ENCODE measurements at regions not wholly inside any gene's neighbourhood (a gene's known extent, or its start where the extent isn't known, plus 50 kb on each side); places are given as distances from the start of the nearest gene placed in this dataset.

DNA sequence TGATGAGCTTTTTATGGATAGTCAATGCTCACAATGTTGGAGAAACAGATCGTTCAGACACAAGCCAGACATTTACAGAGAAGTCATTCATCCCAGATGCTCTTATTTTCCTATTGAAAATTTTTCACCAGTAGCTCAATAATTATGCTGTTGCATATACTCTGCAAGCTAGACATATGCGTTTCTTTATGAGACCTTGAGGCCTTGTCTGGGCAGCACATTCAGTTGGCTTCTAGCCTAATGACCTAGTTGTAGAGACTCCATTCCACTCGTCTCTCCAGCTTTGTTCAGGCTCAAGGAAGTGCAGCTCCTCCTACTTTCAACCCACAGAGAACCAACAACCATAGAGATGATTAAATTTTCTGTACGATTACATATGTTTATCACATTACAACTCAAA lies 237.7 kb downstream of the MZT1 start:
- H3K9me3 ChIP-seq, result no peaks in the 10 kb centered on the region
- intact Hi-C loops (cut with DNase I), result no loop called here
- TF ChIP-seq EP300 (IDR thresholded peaks at IDR 0.05) (no peak), POLR2A (IDR thresholded peaks at IDR 0.05) (no peak)
- 29 to 38% (median 30%) methylated on average over 4 of the region's 4 CpGs for WGBS, 3 donors
- DNase-seq, result no peak
- no peaks in the 10 kb centered on the region for H3K36me3 ChIP-seq
- H3K27me3 ChIP-seq, result no peaks in the 10 kb centered on the region
- H3K4me3 ChIP-seq, result no peak overlapping the region
- H3K27ac ChIP-seq, result no peak overlapping the region
- no peaks in the 10 kb centered on the region for H3K4me1 ChIP-seq (ENCODE audit: insufficient read depth)

GRCh38 chr13:72473321-72473720 lies 254.1 kb downstream of the MZT1 start:
- H3K4me3 ChIP-seq, result no peak overlapping the region
- intact Hi-C loops (cut with DNase I), result no loop called here
- H3K36me3 ChIP-seq, result no peaks in the 10 kb centered on the region
- no peaks in the 10 kb centered on the region for H3K9me3 ChIP-seq
- 85 to 94% (median 89%) methylated on average over 4 of the region's 4 CpGs for WGBS, 3 donors
- H3K27ac ChIP-seq, result no peak overlapping the region
- no peaks in the 10 kb centered on the region for H3K4me1 ChIP-seq (ENCODE audit: insufficient read depth)
- H3K27me3 ChIP-seq, result no peaks in the 10 kb centered on the region
- DNase-seq, result no peak
- TF ChIP-seq POLR2A (IDR thresholded peaks at IDR 0.05) (no peak), EP300 (IDR thresholded peaks at IDR 0.05) (no peak)
- TF ChIP-seq, protein P1, sequence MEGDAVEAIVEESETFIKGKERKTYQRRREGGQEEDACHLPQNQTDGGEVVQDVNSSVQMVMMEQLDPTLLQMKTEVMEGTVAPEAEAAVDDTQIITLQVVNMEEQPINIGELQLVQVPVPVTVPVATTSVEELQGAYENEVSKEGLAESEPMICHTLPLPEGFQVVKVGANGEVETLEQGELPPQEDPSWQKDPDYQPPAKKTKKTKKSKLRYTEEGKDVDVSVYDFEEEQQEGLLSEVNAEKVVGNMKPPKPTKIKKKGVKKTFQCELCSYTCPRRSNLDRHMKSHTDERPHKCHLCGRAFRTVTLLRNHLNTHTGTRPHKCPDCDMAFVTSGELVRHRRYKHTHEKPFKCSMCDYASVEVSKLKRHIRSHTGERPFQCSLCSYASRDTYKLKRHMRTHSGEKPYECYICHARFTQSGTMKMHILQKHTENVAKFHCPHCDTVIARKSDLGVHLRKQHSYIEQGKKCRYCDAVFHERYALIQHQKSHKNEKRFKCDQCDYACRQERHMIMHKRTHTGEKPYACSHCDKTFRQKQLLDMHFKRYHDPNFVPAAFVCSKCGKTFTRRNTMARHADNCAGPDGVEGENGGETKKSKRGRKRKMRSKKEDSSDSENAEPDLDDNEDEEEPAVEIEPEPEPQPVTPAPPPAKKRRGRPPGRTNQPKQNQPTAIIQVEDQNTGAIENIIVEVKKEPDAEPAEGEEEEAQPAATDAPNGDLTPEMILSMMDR (IDR thresholded peaks at IDR 0.05), result no peak

DNA sequence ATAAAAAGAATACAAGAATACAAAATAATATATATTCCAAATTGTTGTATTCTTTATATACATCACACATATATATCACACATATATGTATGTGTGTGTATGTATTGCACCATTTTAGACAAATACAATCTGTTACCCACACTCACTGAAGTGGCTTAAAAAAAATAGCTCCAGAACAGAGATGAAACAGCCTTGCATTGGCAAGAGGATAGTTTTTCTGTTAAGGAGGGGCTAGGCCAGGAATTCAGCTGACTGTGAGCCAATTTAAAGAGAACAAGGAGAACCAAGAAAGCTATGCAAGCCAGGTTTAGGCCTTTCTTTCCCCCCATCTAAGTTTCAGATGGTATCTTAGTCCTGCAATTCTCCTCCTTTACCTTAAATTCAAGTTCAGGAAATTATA lies 257.5 kb downstream of the MZT1 start:
- no peaks in the 10 kb centered on the region for H3K36me3 ChIP-seq
- H3K4me1 ChIP-seq (ENCODE audit: insufficient read depth), result no peaks in the 10 kb centered on the region
- H3K9me3 ChIP-seq, result no peaks in the 10 kb centered on the region
- no peaks in the 10 kb centered on the region for H3K27me3 ChIP-seq
- TF ChIP-seq, protein P1 (IDR thresholded peaks at IDR 0.05), result no peak
- TF ChIP-seq EP300 (IDR thresholded peaks at IDR 0.05) (no peak), POLR2A (IDR thresholded peaks at IDR 0.05) (no peak)
- no peak overlapping the region for H3K27ac ChIP-seq
- DNase-seq, result no peak
- no peak overlapping the region for H3K4me3 ChIP-seq
- intact Hi-C loops (cut with DNase I), result no loop called here

GRCh38 chr13:72463561-72463960 lies 263.9 kb downstream of the MZT1 start:
- intact Hi-C loops (cut with DNase I), result no loop called here
- no peak overlapping the region for H3K27ac ChIP-seq
- H3K4me3 ChIP-seq, result no peak overlapping the region
- WGBS, 3 donors, result 3 to 6% (median 5%) methylated on average over 7 of the region's 7 CpGs
- TF ChIP-seq EP300 (IDR thresholded peaks at IDR 0.05), result no peak
- TF ChIP-seq, protein P1 (IDR thresholded peaks at IDR 0.05), result no peak
- no peak for TF ChIP-seq POLR2A (IDR thresholded peaks at IDR 0.05)
- no peaks in the 10 kb centered on the region for H3K36me3 ChIP-seq
- H3K27me3 ChIP-seq, result no peaks in the 10 kb centered on the region
- H3K4me1 ChIP-seq (ENCODE audit: insufficient read depth), result peaks cover 3% of the 10 kb centered on the region
- no peaks in the 10 kb centered on the region for H3K9me3 ChIP-seq
- DNase-seq, result peak in 3 of 5 donors; percentile 19 to 64 (median 55)

GRCh38 chr13:72462726-72463125 lies 264.7 kb downstream of the MZT1 start:
- Histone ChIP-seq H3K27ac (no peak overlapping the region), H3K4me1 (ENCODE audit: insufficient read depth) (peaks cover 3% of the 10 kb centered on the region), H3K27me3 (no peaks in the 10 kb centered on the region), H3K9me3 (no peaks in the 10 kb centered on the region), H3K36me3 (no peaks in the 10 kb centered on the region), H3K4me3 (no peak overlapping the region)
- intact Hi-C loops (cut with DNase I), result no loop called here
- DNase-seq, result no peak
- no peak for TF ChIP-seq EP300 (IDR thresholded peaks at IDR 0.05)
- no peak for TF ChIP-seq POLR2A (IDR thresholded peaks at IDR 0.05)
- TF ChIP-seq, protein P1 (IDR thresholded peaks at IDR 0.05), result no peak

Data from ovary (tissue), 7 donors.